ENCODE measurements at regions not wholly inside any gene's neighbourhood (a gene's known extent, or its start where the extent isn't known, plus 50 kb on each side); places are given as distances from the start of the nearest gene placed in this dataset.
"Not testable (repeated sequence)": the region's sequence is repeated elsewhere in the genome, so short reads cannot be mapped to it uniquely, and the experiment has no call there.

GRCh38 chr4:38383646-38384121 is 280.3 kb upstream of the KLF3 start:
- no peak for DNase-seq (ENCODE audit: low read depth)

GRCh38 chr4:38385093-38386004 is 278.6 kb upstream of the KLF3 start:
- DNase-seq (ENCODE audit: low read depth) = no peak

DNA sequence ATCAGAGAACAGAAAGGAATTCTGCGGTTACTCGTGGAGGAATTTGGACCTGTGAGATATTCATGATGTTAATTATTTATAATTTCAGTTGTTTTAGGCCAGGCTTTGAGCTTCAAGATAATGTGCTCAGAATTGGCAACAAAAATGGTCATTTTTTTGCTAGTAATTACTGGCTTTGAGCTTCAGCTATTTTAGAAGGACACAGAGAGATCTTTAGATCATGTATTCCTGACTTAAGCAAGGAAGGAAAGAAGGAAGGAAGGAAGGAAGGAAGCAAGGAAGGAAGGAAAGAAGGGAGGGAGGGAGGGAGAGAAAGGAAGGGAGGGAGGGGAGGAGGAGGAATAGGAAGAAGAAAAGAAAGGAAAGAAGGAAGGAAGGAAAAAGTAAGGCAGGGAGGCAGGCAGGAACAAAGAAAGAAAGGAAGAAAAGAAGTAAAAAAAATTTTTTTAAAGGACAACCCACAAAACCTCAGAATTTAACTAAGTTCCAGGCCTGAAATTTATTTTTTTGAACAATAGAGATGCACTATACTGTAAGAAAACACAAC is 277.9 kb upstream of the KLF3 start:
- no peak for DNase-seq (ENCODE audit: low read depth)

DNA sequence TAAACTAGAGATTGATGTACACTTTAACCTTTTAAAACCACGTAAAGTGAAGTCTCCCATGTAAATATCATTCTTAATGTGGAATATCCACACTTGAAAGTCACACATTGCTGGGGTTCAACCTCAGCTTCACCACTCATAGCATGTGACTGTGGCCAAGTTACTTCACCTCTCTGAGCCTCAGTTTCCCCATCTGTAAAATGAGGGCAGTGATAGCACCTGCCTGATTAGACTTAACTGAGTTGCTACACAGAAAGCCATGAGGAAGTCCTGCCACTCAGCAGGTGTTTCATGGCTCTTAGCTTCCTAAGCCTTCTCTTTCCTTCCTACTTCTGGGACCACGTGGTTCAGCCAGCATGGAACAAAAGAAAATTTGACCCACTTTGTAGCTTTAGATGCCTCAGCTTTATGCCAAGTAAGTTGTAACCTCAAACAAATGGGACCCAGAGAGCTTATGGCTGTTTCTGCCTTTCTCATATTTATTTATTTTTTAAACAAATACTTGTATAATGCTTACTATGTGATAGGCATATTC is 277.3 kb upstream of the KLF3 start:
- DNase-seq (ENCODE audit: low read depth) = no peak

DNA sequence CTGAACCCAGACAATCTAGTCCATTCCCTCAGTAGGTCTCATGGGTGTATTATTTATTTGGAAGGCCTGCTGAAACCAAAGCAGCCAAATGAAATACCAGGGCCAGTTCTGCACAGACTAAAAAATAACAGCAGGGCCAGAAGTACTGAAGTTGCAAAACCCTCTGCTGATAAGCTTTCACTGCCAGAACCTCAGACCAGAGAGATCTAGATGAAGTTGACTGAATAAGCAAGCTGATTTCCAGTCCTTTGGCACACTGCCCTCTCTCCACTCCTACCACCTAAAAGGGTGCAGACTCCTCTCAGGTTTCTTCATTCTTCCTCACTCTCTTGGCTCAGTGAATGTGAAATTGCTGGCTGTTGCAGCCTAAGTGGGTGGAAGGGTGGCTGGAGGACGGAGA is 276.7 kb upstream of the KLF3 start:
- no peak for DNase-seq (ENCODE audit: low read depth)

GRCh38 chr4:38387819-38388218 is 276.2 kb upstream of the KLF3 start:
- no peak for DNase-seq (ENCODE audit: low read depth)

GRCh38 chr4:38388907-38389306 is 275.1 kb upstream of the KLF3 start:
- DNase-seq (ENCODE audit: low read depth) = not testable (repeated sequence)

GRCh38 chr4:38390969-38391545 is 272.9 kb upstream of the KLF3 start:
- no peak for DNase-seq (ENCODE audit: low read depth)

- DNase-seq (ENCODE audit: low read depth) = no peak
Observed at GRCh38 chr4:38392223-38392855, 271.7 kb upstream of the KLF3 start.

DNA sequence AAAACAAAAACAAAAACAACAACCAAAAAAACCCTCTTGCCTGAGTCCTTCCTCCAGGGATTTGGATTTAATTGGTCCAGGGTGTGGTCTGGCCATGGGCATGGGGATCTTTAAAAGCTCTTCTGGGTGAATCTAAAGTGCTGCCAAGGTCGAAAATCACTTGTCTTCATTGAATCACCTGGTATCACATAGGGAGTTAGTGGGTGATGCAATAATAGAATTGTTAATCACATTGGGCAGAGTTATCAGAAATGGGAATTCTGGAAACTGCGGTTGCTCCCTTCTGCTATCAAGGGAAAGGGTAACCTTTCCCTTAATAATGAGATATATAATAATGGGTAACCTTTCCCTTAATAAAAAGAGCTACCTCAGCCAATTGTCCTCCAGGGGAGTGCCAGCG is 267.9 kb upstream of the KLF3 start:
- DNase-seq (ENCODE audit: low read depth) = no peak

DNA sequence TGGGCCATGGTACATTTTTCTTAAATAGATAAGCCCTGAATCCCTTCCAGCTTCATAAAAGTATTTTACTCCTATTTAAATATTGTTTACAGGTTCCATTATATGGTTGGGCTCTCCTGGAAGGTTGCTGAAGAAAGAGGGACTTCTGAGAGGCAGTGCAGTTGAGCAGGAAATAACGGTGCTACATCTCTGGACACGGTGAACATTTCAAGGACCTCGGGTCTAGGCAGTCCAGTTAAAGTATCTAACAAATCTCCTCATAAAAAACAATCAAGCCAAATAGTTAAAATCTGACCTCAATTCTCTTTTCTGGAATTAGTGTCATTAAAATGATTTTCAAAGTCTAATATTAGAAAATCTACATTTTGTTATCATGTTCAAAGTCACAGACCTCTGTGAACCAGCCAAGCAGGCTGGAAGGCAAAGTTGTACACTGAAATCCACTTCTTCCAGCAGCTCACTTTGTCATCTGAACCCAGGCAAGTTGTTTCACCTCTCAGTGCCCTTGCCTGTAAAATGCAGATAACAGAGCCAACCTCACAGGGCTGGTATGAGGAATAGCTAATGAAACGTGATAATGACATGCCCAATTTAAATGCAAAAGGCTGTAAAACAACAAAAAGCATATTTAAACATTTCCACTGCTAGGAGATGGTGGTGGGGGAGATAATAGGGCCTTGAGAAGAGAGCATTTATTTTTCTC is 267.0 kb upstream of the KLF3 start:
- no peak for DNase-seq (ENCODE audit: low read depth)

DNA sequence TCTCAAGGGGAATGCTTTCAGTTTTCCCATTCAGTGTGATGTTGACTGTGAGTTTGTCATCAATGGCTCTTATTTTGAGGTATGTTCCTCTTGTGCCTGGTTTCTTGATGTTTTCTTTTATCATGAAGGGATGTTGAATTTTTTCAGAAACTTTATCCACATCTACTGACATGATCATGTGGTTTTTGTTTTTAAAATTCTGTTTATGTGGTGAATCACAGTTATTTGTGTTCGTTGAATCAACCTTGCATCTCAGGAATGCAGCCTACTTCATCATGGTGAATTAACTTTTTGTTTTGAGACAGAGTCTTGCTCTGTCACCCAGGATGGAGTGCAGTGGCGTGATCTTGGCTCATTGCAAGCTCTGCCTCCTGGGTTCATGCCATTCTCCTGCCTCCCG is 263.1 kb upstream of the KLF3 start:
- no peak for DNase-seq (ENCODE audit: low read depth)

DNA sequence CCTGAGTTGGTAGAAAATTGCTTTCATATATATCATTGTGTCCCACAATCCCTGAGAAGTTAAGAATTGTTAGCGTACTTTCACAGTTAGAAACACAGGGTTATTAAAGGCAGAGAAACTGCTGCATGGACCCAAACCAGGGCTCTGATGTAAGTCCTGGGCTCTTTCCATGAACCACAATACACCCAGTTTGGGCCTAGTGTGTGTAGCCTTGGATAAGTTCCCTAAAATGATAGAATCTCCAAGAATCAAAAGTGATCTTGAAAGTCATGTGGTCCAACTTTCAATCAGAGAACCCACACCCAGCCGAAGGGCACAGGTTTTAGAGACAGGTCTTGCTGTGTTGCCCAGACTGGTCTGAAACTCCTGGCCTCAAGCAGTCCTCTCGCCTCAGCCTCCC is 257.8 kb upstream of the KLF3 start:
- DNase-seq (ENCODE audit: low read depth) = no peak

DNA sequence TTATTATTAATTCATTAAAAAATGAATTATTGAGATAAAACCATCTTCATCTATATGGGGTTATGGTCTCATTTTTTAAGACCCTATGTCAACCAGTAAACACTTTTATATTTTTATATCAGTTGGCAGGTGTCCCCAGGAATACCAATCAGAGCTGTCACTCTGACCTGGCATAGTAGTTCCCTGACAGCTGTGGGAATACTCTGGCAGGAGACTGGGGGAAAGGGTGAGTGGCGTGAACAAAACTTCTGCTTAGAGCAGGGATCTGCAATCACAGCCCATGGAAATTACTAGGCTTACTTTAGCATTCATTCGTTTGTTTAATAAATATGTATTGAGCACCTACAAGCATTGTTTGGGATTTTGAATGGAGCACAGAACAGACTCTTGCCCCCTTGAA is 254.1 kb upstream of the KLF3 start:
- DNase-seq (ENCODE audit: low read depth) = no peak

DNA sequence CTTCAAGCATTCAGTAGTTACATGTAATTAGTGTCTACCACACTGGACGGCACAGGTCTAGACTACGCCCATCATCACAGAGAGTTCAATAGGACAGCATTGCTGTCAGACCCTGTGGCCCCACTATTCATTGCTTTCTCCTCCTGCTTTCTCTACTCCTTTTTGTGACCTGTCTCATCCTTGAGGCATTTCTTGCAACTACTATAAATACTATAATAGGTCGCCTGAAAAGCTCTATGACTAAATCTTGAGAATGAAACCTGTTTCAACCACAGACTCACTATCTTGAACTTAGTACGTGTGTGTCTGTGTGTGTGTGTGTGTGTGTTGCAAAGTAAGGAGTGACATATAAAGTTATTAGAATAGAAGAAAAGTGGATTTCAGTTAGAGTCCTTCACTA is 252.9 kb upstream of the KLF3 start:
- DNase-seq (ENCODE audit: low read depth) = no peak

GRCh38 chr4:38411981-38412536 is 251.9 kb upstream of the KLF3 start:
- no peak for DNase-seq (ENCODE audit: low read depth)

- no peak for DNase-seq (ENCODE audit: low read depth)
Observed at GRCh38 chr4:38413524-38414341, 250.3 kb upstream of the KLF3 start.

- no peak for DNase-seq (ENCODE audit: low read depth)
Observed at GRCh38 chr4:38414410-38414809, 249.6 kb upstream of the KLF3 start.

- no peak for DNase-seq (ENCODE audit: low read depth)
Observed at GRCh38 chr4:38415682-38416081, 248.3 kb upstream of the KLF3 start.

DNA sequence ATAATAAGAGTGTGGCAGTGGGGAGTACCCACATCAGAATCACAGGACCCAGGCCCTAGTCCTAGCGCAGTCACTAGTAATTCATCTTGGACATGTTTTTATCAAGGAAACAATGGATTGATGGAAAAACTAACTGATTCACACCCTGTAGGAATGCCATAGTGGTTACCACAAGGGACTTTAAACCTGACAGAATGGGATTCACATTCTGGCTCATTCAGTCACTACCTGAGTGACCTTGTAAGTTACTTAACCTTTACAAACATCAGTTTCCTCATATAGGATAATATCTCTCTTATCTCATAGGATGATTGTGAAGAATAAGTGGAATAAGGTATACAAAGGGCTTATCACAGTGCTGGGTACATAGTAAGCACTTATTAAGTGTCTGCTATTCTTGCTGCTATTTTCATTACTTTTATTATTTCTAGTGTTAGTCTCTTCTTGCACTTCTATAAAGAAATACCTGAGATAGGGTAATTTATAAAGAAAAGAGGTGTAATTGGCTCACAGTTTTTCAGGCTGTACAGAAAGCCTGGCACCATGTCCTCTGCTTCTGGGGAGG is 247.5 kb upstream of the KLF3 start:
- DNase-seq (ENCODE audit: low read depth) = no peak

All from T follicular helper cell (primary cell).